GM21737 (cell line): ENCODE measurements at regions not wholly inside any gene's neighbourhood (a gene's known extent, or its start where the extent isn't known, plus 50 kb on each side); places are given as distances from the start of the nearest gene placed in this dataset.

Experiments used
- ATAC-seq: cut with Tn5 transposase; IDR thresholded peaks from one replicate; pipeline ENCODE4 v1.9.1; 2021; ENCODE audit warnings: mild to moderate bottlenecking, moderate library complexity; ENCODE audit not compliant: unreplicated experiment

GRCh38 chr11:109251230-109251629 is 170.8 kb upstream of the C11orf87 start:
- ATAC-seq: no peak

GRCh38 chr11:109264128-109264527 is 157.9 kb upstream of the C11orf87 start:
- no peak for ATAC-seq

GRCh38 chr11:109267293-109268095 is 154.5 kb upstream of the C11orf87 start:
- no peak for ATAC-seq

- ATAC-seq: no peak
These were observed 146.1 kb upstream of the C11orf87 start for GRCh38 chr11:109275931-109276330.

GRCh38 chr11:109285465-109285864 is 136.5 kb upstream of the C11orf87 start:
- ATAC-seq: no peak

- no peak for ATAC-seq
These were observed 130.4 kb upstream of the C11orf87 start for GRCh38 chr11:109291553-109291952.

- ATAC-seq: no peak
These were observed 123.1 kb upstream of the C11orf87 start for GRCh38 chr11:109298865-109299264.

- no peak for ATAC-seq
These were observed 121.8 kb upstream of the C11orf87 start for GRCh38 chr11:109300211-109300610.

- no peak for ATAC-seq
These were observed 119.2 kb upstream of the C11orf87 start for GRCh38 chr11:109302591-109303334.

GRCh38 chr11:109303342-109303741 is 118.6 kb upstream of the C11orf87 start:
- ATAC-seq: no peak

GRCh38 chr11:109304159-109304558 is 117.8 kb upstream of the C11orf87 start:
- ATAC-seq: no peak

- no peak for ATAC-seq
These were observed 117.0 kb upstream of the C11orf87 start for GRCh38 chr11:109305009-109305408.

- ATAC-seq: no peak
These were observed 115.7 kb upstream of the C11orf87 start for GRCh38 chr11:109306322-109306721.

- no peak for ATAC-seq
These were observed 114.6 kb upstream of the C11orf87 start for GRCh38 chr11:109307366-109307765.

- ATAC-seq: no peak
These were observed 113.4 kb upstream of the C11orf87 start for GRCh38 chr11:109308551-109308950.

- ATAC-seq: no peak
These were observed 112.8 kb upstream of the C11orf87 start for GRCh38 chr11:109309153-109309552.

GRCh38 chr11:109317726-109318125 is 104.3 kb upstream of the C11orf87 start:
- ATAC-seq: no peak

- no peak for ATAC-seq
These were observed 101.4 kb upstream of the C11orf87 start for GRCh38 chr11:109320595-109320994.

GRCh38 chr11:109326781-109327180 is 95.2 kb upstream of the C11orf87 start:
- ATAC-seq: no peak

GRCh38 chr11:109329716-109330115 is 92.3 kb upstream of the C11orf87 start:
- no peak for ATAC-seq

- no peak for ATAC-seq
These were observed 83.9 kb upstream of the C11orf87 start for GRCh38 chr11:109338131-109338530.

- no peak for ATAC-seq
These were observed 79.7 kb upstream of the C11orf87 start for GRCh38 chr11:109342261-109342660.
